Osteoblast (primary cell): ENCODE measurements at regions not wholly inside any gene's neighbourhood (a gene's known extent, or its start where the extent isn't known, plus 50 kb on each side); places are given as distances from the start of the nearest gene placed in this dataset.
A peak's percentile ranks its signal among the peaks of the same experiment; 100 is the strongest.
"Not testable (repeated sequence)": the region's sequence is repeated elsewhere in the genome, so short reads cannot be mapped to it uniquely, and the experiment has no call there.

Source experiments
- DNase-seq: peaks from one replicate; pipeline ENCODE4 v3.0.0; 2011; ENCODE audit warnings: low spot score, mixed read lengths; ENCODE audit not compliant: insufficient read length; ENCODE audit errors: missing footprints
- H2AFZ ChIP-seq: 2 replicates; pipeline ENCODE4 v1.6.0; 2011; ENCODE audit warnings: mild to moderate bottlenecking, low read length
- H3K27ac ChIP-seq: 2 replicates; pipeline ENCODE4 v1.5.1; 2011; ENCODE audit warnings: mild to moderate bottlenecking, low read depth, low read length, moderate library complexity
- H3K27me3 ChIP-seq: 2 replicates; pipeline ENCODE4 v1.6.0; 2012; ENCODE audit warnings: mild to moderate bottlenecking, control low read depth, inconsistent platforms, low read length, moderate library complexity; ENCODE audit not compliant: insufficient read depth
- H3K36me3 ChIP-seq: 2 replicates; pipeline ENCODE4 v1.5.1; 2011; ENCODE audit warnings: mild to moderate bottlenecking, low read length, control low read depth, moderate library complexity; ENCODE audit not compliant: insufficient read depth
- H3K4me1 ChIP-seq: 2 replicates; pipeline ENCODE4 v1.5.1; 2011; ENCODE audit warnings: mild to moderate bottlenecking, low read length, control low read depth, moderate library complexity; ENCODE audit not compliant: insufficient read depth
- H3K4me2 ChIP-seq: 2 replicates; pipeline ENCODE4 v1.6.0; 2011; ENCODE audit warnings: mild to moderate bottlenecking, low read length; ENCODE audit not compliant: insufficient read depth
- H3K4me3 ChIP-seq: fragments of 200-600 bp; sonication (generic); 3 replicates; pipeline ENCODE4 v1.5.1; 2012; ENCODE audit warnings: mild to moderate bottlenecking, low read length, inconsistent platforms; ENCODE audit not compliant: insufficient read depth
- H3K79me2 ChIP-seq: 2 replicates; pipeline ENCODE4 v1.6.0; 2012; ENCODE audit warnings: mild to moderate bottlenecking, low read length, control low read depth, inconsistent platforms; ENCODE audit not compliant: insufficient read depth
- H3K9me3 ChIP-seq: 2 replicates; pipeline ENCODE4 v1.5.1; 2011; ENCODE audit warnings: low read depth, low read length, control low read depth
- H4K20me1 ChIP-seq: 2 replicates; pipeline ENCODE4 v1.6.0; 2012; ENCODE audit warnings: mild to moderate bottlenecking, low read length, control low read depth; ENCODE audit not compliant: insufficient read depth
- CTCF ChIP-seq: IDR thresholded peaks from 2 replicates; pipeline ENCODE4 v1.5.1; 2011; ENCODE audit warnings: mild to moderate bottlenecking, low read depth, low read length, moderate library complexity; ENCODE audit errors: extremely low read depth

DNA sequence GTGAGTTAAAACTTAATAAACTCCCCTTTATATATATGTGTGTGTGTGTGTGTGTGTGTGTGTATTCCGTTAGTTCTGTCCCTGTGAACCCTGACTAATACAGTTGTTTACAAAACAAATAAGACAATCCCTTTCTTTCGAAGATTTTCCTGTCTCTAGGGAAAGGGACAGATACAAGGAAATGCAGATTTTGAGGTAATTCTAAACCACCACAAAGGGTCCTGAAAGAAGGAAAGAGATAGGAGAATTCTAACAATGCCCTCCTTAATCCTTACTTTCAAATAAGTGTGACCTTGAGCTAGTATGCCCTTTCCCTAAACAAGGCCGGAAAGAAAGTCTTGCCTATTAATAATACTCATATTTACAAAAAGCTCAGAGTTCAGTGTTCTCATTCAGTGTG, 164.8 kb upstream of the COL11A1 start:
- peaks cover 3% of the 10 kb centered on the region for H3K4me1 ChIP-seq
- no peaks in the 10 kb centered on the region for H3K36me3 ChIP-seq
- H3K4me2 ChIP-seq = no peak overlapping the region
- H3K4me3 ChIP-seq = no peak overlapping the region
- no peaks in the 10 kb centered on the region for H3K27me3 ChIP-seq
- H3K79me2 ChIP-seq = no peaks in the 10 kb centered on the region
- no peak overlapping the region for H2AFZ ChIP-seq
- no peaks in the 10 kb centered on the region for H4K20me1 ChIP-seq
- TF ChIP-seq CTCF = no peak
- DNase-seq = no peak
- H3K27ac ChIP-seq = no peak overlapping the region
- no peaks in the 10 kb centered on the region for H3K9me3 ChIP-seq

- not testable (repeated sequence) for H3K9me3 ChIP-seq, H2AFZ ChIP-seq, H3K27me3 ChIP-seq, H4K20me1 ChIP-seq, H3K27ac ChIP-seq, H3K4me3 ChIP-seq, H3K36me3 ChIP-seq, H3K4me1 ChIP-seq, H3K79me2 ChIP-seq, H3K4me2 ChIP-seq
- peak; percentile 15 for DNase-seq
Measured at GRCh38 chr1:103271471-103271870, 163.1 kb upstream of the COL11A1 start.

GRCh38 chr1:103267893-103268292, 159.6 kb upstream of the COL11A1 start:
- no peaks in the 10 kb centered on the region for H3K27me3 ChIP-seq
- no peak for DNase-seq

DNA sequence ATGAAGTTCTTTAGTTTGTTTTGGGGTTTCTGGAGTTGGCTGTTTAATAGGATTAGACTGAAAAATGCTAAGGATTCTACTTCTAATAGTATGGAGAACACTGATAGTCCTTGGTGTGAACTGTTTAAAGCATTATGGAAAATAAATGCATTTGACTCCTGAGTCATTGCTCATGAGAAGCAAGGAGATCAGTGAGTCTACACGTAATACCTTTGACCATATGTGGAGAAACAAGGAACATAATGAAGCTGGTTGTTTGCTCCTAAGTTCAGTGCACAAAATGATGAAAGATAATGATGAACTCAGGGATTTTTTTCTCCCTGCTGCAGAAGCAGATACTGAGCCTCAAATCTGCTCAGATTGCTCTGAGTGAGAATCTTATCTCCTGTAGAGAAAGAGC, 158.9 kb upstream of the COL11A1 start:
- no peak for TF ChIP-seq CTCF
- Histone ChIP-seq H3K27ac (no peak overlapping the region), H3K79me2 (no peaks in the 10 kb centered on the region), H3K9me3 (no peaks in the 10 kb centered on the region), H3K36me3 (no peaks in the 10 kb centered on the region), H3K4me3 (no peak overlapping the region), H3K27me3 (no peaks in the 10 kb centered on the region), H4K20me1 (no peaks in the 10 kb centered on the region), H2AFZ (no peak overlapping the region), H3K4me1 (peaks cover 14% of the 10 kb centered on the region), H3K4me2 (no peak overlapping the region)
- peak; percentile 22 for DNase-seq

More at GRCh38 chr1:103267893-103268292, 159.6 kb upstream of the COL11A1 start:
- Histone ChIP-seq H3K4me1 (peaks cover 14% of the 10 kb centered on the region), H3K4me2 (no peak overlapping the region), H3K9me3 (no peaks in the 10 kb centered on the region), H3K36me3 (no peaks in the 10 kb centered on the region), H3K79me2 (no peaks in the 10 kb centered on the region), H2AFZ (no peak overlapping the region), H3K27ac (no peak overlapping the region), H3K4me3 (no peak overlapping the region), H4K20me1 (no peaks in the 10 kb centered on the region)
- no peak for TF ChIP-seq CTCF
